ENCODE measurements at regions not wholly inside any gene's neighbourhood (a gene's known extent, or its start where the extent isn't known, plus 50 kb on each side); places are given as distances from the start of the nearest gene placed in this dataset.

- TF ChIP-seq USF2 (IDR thresholded peaks at IDR 0.05; ENCODE audit: low read depth, low read length) = no peak
- TF ChIP-seq USF2 (CRISPR knock-in tag; IDR thresholded peaks at IDR 0.05; ENCODE audit: borderline replicate concordance) = no peak
- no peak for TF ChIP-seq CSRNP2 (CRISPR knock-in tag; conservative IDR thresholded peaks at IDR 0.05; ENCODE audit: low read depth)
- TF ChIP-seq SMYD3 (CRISPR knock-in tag; IDR thresholded peaks at IDR 0.05) = no peak
- no peak for TF ChIP-seq ZNF232 (CRISPR knock-in tag; IDR thresholded peaks at IDR 0.05; ENCODE audit: borderline replicate concordance)
- no peak for TF ChIP-seq ZFP36L1 (CRISPR knock-in tag; IDR thresholded peaks at IDR 0.05)
- TF ChIP-seq MAX (IDR thresholded peaks at IDR 0.05) = no peak
- TF ChIP-seq POGK (CRISPR knock-in tag; conservative IDR thresholded peaks at IDR 0.05) = no peak
- TF ChIP-seq ZNF737 (CRISPR knock-in tag; IDR thresholded peaks at IDR 0.05; ENCODE audit: borderline replicate concordance) = no peak
- TF ChIP-seq ZNF629 (CRISPR knock-in tag; conservative IDR thresholded peaks at IDR 0.05) = no peak
Observed at GRCh38 chr10:62870866-62871265, 54.7 kb upstream of the EGR2 start (continued).
